NCI-H748 treated with DMSO at 0.1 percent for 48 hours (cell line): ENCODE measurements at regions not wholly inside any gene's neighbourhood (a gene's known extent, or its start where the extent isn't known, plus 50 kb on each side); places are given as distances from the start of the nearest gene placed in this dataset.
"Not testable (repeated sequence)": the region's sequence is repeated elsewhere in the genome, so short reads cannot be mapped to it uniquely, and the experiment has no call there.

Experiments
- DNase-seq: peaks from one replicate; lab custom pipeline; 2025; lab: John Stamatoyannopoulos, UW

- DNase-seq: no peak
Measured at GRCh38 chr12:89289720-89290119, 62.6 kb downstream of the DUSP6 start.

GRCh38 chr12:89288959-89289358, 63.3 kb downstream of the DUSP6 start:
- no peak for DNase-seq

- DNase-seq: no peak
Measured at GRCh38 chr12:89286501-89286900, 65.8 kb downstream of the DUSP6 start.

GRCh38 chr12:89281539-89281867, 70.8 kb downstream of the DUSP6 start:
- DNase-seq: no peak

- peak; percentile 6 for DNase-seq
Measured at GRCh38 chr12:89280833-89281538, 71.3 kb downstream of the DUSP6 start.

GRCh38 chr12:89279499-89279898, 72.8 kb downstream of the DUSP6 start:
- DNase-seq: no peak

GRCh38 chr12:89278862-89279261, 73.4 kb downstream of the DUSP6 start:
- DNase-seq: no peak

GRCh38 chr12:89278169-89278568, 74.1 kb downstream of the DUSP6 start:
- no peak for DNase-seq

GRCh38 chr12:89276860-89277259, 75.4 kb downstream of the DUSP6 start:
- no peak for DNase-seq

GRCh38 chr12:89273525-89273924, 78.8 kb downstream of the DUSP6 start:
- DNase-seq: no peak

GRCh38 chr12:89270548-89270947, 81.8 kb downstream of the DUSP6 start:
- DNase-seq: no peak

- no peak for DNase-seq
Measured at GRCh38 chr12:89269174-89269573, 83.1 kb downstream of the DUSP6 start.

- DNase-seq: no peak
Measured at GRCh38 chr12:89267404-89267803, 84.9 kb downstream of the DUSP6 start.

GRCh38 chr12:89266574-89267188, 85.6 kb downstream of the DUSP6 start:
- DNase-seq: not testable (repeated sequence)

- DNase-seq: no peak
Measured at GRCh38 chr12:89264837-89265236, 87.5 kb downstream of the DUSP6 start.

GRCh38 chr12:89263900-89264299, 88.4 kb downstream of the DUSP6 start:
- no peak for DNase-seq

GRCh38 chr12:89262855-89263552, 89.3 kb downstream of the DUSP6 start:
- DNase-seq: peak; percentile 71

- DNase-seq: no peak
Measured at GRCh38 chr12:89261982-89262381, 90.3 kb downstream of the DUSP6 start.

GRCh38 chr12:89260841-89261637, 91.3 kb downstream of the DUSP6 start:
- no peak for DNase-seq

GRCh38 chr12:89259821-89260220, 92.5 kb downstream of the DUSP6 start:
- DNase-seq: no peak

GRCh38 chr12:89258240-89258969, 93.9 kb downstream of the DUSP6 start:
- no peak for DNase-seq

GRCh38 chr12:89257340-89257739, 95.0 kb downstream of the DUSP6 start:
- no peak for DNase-seq
